Body of pancreas (tissue), 4 donors: ENCODE measurements at regions not wholly inside any gene's neighbourhood (a gene's known extent, or its start where the extent isn't known, plus 50 kb on each side); places are given as distances from the start of the nearest gene placed in this dataset.

Source experiments
- CTCF ChIP-seq, 7 experiments: fragments of 450-650 bp in 4 of 7; fragments of 200-600 bp in 3 of 7; sonication (generic) in 3 of 7; IDR thresholded peaks; one replicate each; pipeline ENCODE4 v1.5.1; 2016 to 2019; ENCODE audit warnings: antibody characterized with exemption in 7 of 7
- POLR2A ChIP-seq, 3 donors: fragments of 450-650 bp; IDR thresholded peaks; one replicate each; pipeline ENCODE4 v1.6.1; 2016; ENCODE audit warnings: antibody characterized with exemption in 3 of 3, mild to moderate bottlenecking in 2 of 3

DNA sequence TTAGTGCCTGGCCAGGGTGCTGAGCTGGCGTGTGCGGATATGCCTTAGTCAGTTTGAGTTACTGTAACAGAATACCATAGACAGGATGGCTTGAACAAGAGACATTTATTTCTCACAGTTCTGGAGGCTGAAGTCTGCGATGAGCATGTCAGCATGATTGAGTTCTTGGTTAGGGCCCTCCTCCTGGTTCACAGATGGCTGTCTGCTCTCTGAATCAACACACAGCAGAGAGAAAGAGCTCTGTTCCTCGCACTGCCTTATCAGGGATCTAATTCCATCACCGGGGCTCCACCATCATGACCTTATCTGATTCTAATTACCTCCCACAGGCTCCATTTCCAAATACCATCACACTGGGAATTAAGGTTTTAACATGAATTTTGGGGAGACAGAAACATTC, 386.6 kb upstream of the DPH6 start:
- no peak for TF ChIP-seq CTCF (IDR thresholded peaks at IDR 0.05)
- TF ChIP-seq POLR2A (IDR thresholded peaks at IDR 0.05) = no peak
